Spinal cord (tissue), 9 donors: ENCODE measurements at regions not wholly inside any gene's neighbourhood (a gene's known extent, or its start where the extent isn't known, plus 50 kb on each side); places are given as distances from the start of the nearest gene placed in this dataset.

Experiments
- DNase-seq, 6 donors: peaks; one replicate each; pipeline versions ENCODE4 v3.0.0 to v3.0.0-alpha.2; 2013 to 2015; ENCODE audit warnings: low spot score in 6 of 6, low read depth in 4 of 6
- H3K27ac ChIP-seq: one replicate; pipeline ENCODE4 v1.5.1; 2013; ENCODE audit warnings: low read depth, low read length, control low read depth
- H3K27me3 ChIP-seq: one replicate; pipeline ENCODE4 v1.6.1; 2013; ENCODE audit warnings: low read length; ENCODE audit not compliant: control insufficient read depth, insufficient read depth
- H3K36me3 ChIP-seq: one replicate; pipeline ENCODE4 v1.6.1; 2013; ENCODE audit warnings: low read length; ENCODE audit not compliant: control insufficient read depth, insufficient read depth
- H3K4me1 ChIP-seq: one replicate; pipeline ENCODE4 v1.6.1; 2013; ENCODE audit warnings: low read length; ENCODE audit not compliant: control insufficient read depth, insufficient read depth
- H3K4me3 ChIP-seq: one replicate; pipeline ENCODE4 v1.5.1; 2013; ENCODE audit warnings: low read depth, low read length, control low read depth
- H3K9me3 ChIP-seq: one replicate; pipeline ENCODE4 v1.6.1; 2013; ENCODE audit warnings: low read length; ENCODE audit not compliant: control insufficient read depth, insufficient read depth
- WGBS: methylation state at CpG from one replicate; pipeline ENCODE4 v1.1.5; 2013; ENCODE audit warnings: missing lambda C conversion rate; ENCODE audit not compliant: insufficient coverage; 5-methylcytosine and 5-hydroxymethylcytosine counted together
- donor health status: healthy.

GRCh38 chr22:49048591-49048990 is 779.1 kb downstream of the BRD1 start:
- Histone ChIP-seq H3K27ac (no peak overlapping the region), H3K4me1 (peaks cover 63% of the 10 kb centered on the region), H3K27me3 (peaks cover 2% of the 10 kb centered on the region), H3K9me3 (no peaks in the 10 kb centered on the region), H3K36me3 (peaks cover 2% of the 10 kb centered on the region), H3K4me3 (no peak overlapping the region)
- 86% methylated on average over 11 of the region's 11 CpGs for WGBS
- no peak for DNase-seq

GRCh38 chr22:49047447-49047846 is 780.2 kb downstream of the BRD1 start:
- no peak overlapping the region for H3K4me3 ChIP-seq
- peaks cover 2% of the 10 kb centered on the region for H3K27me3 ChIP-seq
- H3K27ac ChIP-seq = no peak overlapping the region
- WGBS = 68% methylated on average over 4 of the region's 5 CpGs
- peaks cover 66% of the 10 kb centered on the region for H3K4me1 ChIP-seq
- H3K36me3 ChIP-seq = peaks cover 2% of the 10 kb centered on the region
- no peak for DNase-seq
- no peaks in the 10 kb centered on the region for H3K9me3 ChIP-seq

GRCh38 chr22:49046546-49047361 is 780.9 kb downstream of the BRD1 start:
- no peak overlapping the region for H3K27ac ChIP-seq
- peaks cover 2% of the 10 kb centered on the region for H3K36me3 ChIP-seq
- WGBS = 47% methylated on average over 17 of the region's 17 CpGs
- peaks cover 2% of the 10 kb centered on the region for H3K27me3 ChIP-seq
- H3K9me3 ChIP-seq = no peaks in the 10 kb centered on the region
- DNase-seq = peak in 3 of 6 donors; percentile 20 to 82 (median 79)
- H3K4me3 ChIP-seq = no peak overlapping the region
- H3K4me1 ChIP-seq = peaks cover 59% of the 10 kb centered on the region

- 75% methylated on average over 8 of the region's 9 CpGs for WGBS
- H3K9me3 ChIP-seq = no peaks in the 10 kb centered on the region
- no peak for DNase-seq
- H3K4me1 ChIP-seq = peaks cover 52% of the 10 kb centered on the region
- H3K36me3 ChIP-seq = peaks cover 2% of the 10 kb centered on the region
- H3K4me3 ChIP-seq = no peak overlapping the region
- peaks cover 2% of the 10 kb centered on the region for H3K27me3 ChIP-seq
- H3K27ac ChIP-seq = no peak overlapping the region
Measured at GRCh38 chr22:49046000-49046545, 781.6 kb downstream of the BRD1 start.

GRCh38 chr22:49045276-49045675 is 782.4 kb downstream of the BRD1 start:
- Histone ChIP-seq H3K4me3 (no peak overlapping the region), H3K36me3 (peaks cover 2% of the 10 kb centered on the region), H3K27ac (no peak overlapping the region), H3K9me3 (no peaks in the 10 kb centered on the region), H3K27me3 (peaks cover 2% of the 10 kb centered on the region), H3K4me1 (peaks cover 52% of the 10 kb centered on the region)
- 80% methylated on average over 10 of the region's 12 CpGs for WGBS
- no peak for DNase-seq

GRCh38 chr22:49044776-49045175 is 782.9 kb downstream of the BRD1 start:
- no peak overlapping the region for H3K27ac ChIP-seq
- no peaks in the 10 kb centered on the region for H3K9me3 ChIP-seq
- DNase-seq = no peak
- 90% methylated on average over 12 of the region's 12 CpGs for WGBS
- peaks cover 2% of the 10 kb centered on the region for H3K36me3 ChIP-seq
- H3K4me3 ChIP-seq = no peak overlapping the region
- peaks cover 56% of the 10 kb centered on the region for H3K4me1 ChIP-seq
- peaks cover 2% of the 10 kb centered on the region for H3K27me3 ChIP-seq

- H3K9me3 ChIP-seq = no peaks in the 10 kb centered on the region
- peaks cover 2% of the 10 kb centered on the region for H3K36me3 ChIP-seq
- no peak for DNase-seq
- WGBS = 84% methylated on average over 16 of the region's 16 CpGs
- no peak overlapping the region for H3K4me3 ChIP-seq
- peaks cover 59% of the 10 kb centered on the region for H3K4me1 ChIP-seq
- H3K27me3 ChIP-seq = peaks cover 2% of the 10 kb centered on the region
- H3K27ac ChIP-seq = no peak overlapping the region
Measured at GRCh38 chr22:49044091-49044490, 783.6 kb downstream of the BRD1 start.

- peaks cover 2% of the 10 kb centered on the region for H3K27me3 ChIP-seq
- no peak overlapping the region for H3K27ac ChIP-seq
- peaks cover 2% of the 10 kb centered on the region for H3K36me3 ChIP-seq
- DNase-seq = no peak
- H3K4me1 ChIP-seq = peaks cover 58% of the 10 kb centered on the region
- H3K4me3 ChIP-seq = no peak overlapping the region
- H3K9me3 ChIP-seq = no peaks in the 10 kb centered on the region
- 74% methylated on average over 24 of the region's 28 CpGs for WGBS
Measured at GRCh38 chr22:49042877-49043859, 784.5 kb downstream of the BRD1 start.

- Histone ChIP-seq H3K4me1 (peaks cover 57% of the 10 kb centered on the region), H3K9me3 (no peaks in the 10 kb centered on the region), H3K27me3 (peaks cover 2% of the 10 kb centered on the region), H3K4me3 (no peak overlapping the region), H3K27ac (no peak overlapping the region), H3K36me3 (peaks cover 2% of the 10 kb centered on the region)
- no peak for DNase-seq
- WGBS = 86% methylated on average over 6 of the region's 6 CpGs
Measured at GRCh38 chr22:49042066-49042465, 785.6 kb downstream of the BRD1 start.
